GM23338 (cell line): ENCODE measurements at regions not wholly inside any gene's neighbourhood (a gene's known extent, or its start where the extent isn't known, plus 50 kb on each side); places are given as distances from the start of the nearest gene placed in this dataset.

Experiments used
- ATAC-seq: fragments of 200-7000 bp; cut with Tn5 transposase; 3 replicates; pipeline ENCODE4 v1.9.1; 2020
- DNase-seq: peaks from one replicate; pipeline ENCODE4 v3.0.0-alpha.2; 2015; ENCODE audit warnings: low spot score
- H2AFZ ChIP-seq: fragments of 200-600 bp; sonication (generic); 2 replicates; pipeline ENCODE4 v1.8.0; 2016; ENCODE audit warnings: antibody characterized with exemption, mild to moderate bottlenecking, moderate library complexity
- H3F3A ChIP-seq: fragments of 200-600 bp; sonication (generic); replicated peaks from 2 replicates; pipeline ENCODE4 v1.8.0; 2017; ENCODE audit warnings: antibody characterized with exemption, mixed run types, low read depth
- H3K27ac ChIP-seq: fragments of 200-600 bp; sonication (generic); 2 replicates; pipeline ENCODE4 v1.6.1; 2016; ENCODE audit warnings: low read depth
- H3K27me3 ChIP-seq: fragments of 200-600 bp; sonication (generic); 2 replicates; pipeline ENCODE4 v1.8.0; 2016; ENCODE audit warnings: mild to moderate bottlenecking, mixed run types, moderate library complexity; ENCODE audit not compliant: insufficient read depth
- H3K36me3 ChIP-seq: fragments of 200-600 bp; sonication (generic); 2 replicates; pipeline ENCODE4 v1.8.0; 2016; ENCODE audit warnings: mild to moderate bottlenecking; ENCODE audit not compliant: insufficient read depth
- H3K4me1 ChIP-seq: fragments of 200-600 bp; sonication (generic); 2 replicates; pipeline ENCODE4 v1.8.0; 2016; ENCODE audit warnings: mild to moderate bottlenecking, moderate library complexity; ENCODE audit not compliant: insufficient read depth
- H3K4me2 ChIP-seq: fragments of 200-600 bp; sonication (generic); 2 replicates; pipeline ENCODE4 v1.7.1; 2017; ENCODE audit warnings: mixed run types
- H3K4me3 ChIP-seq: fragments of 200-600 bp; sonication (generic); 2 replicates; pipeline ENCODE4 v1.6.1; 2016; ENCODE audit warnings: mixed run types
- H3K79me2 ChIP-seq: fragments of 200-600 bp; sonication (generic); replicated peaks from 2 replicates; pipeline ENCODE4 v1.8.0; 2017; ENCODE audit warnings: mild to moderate bottlenecking; ENCODE audit not compliant: insufficient read depth
- H3K9me2 ChIP-seq: fragments of 200-600 bp; sonication (generic); 2 replicates; pipeline ENCODE4 v1.8.0; 2017; ENCODE audit not compliant: insufficient read depth
- H4K20me1 ChIP-seq: fragments of 200-600 bp; sonication (generic); replicated peaks from 2 replicates; pipeline ENCODE4 v1.8.0; 2017; ENCODE audit warnings: mild to moderate bottlenecking; ENCODE audit not compliant: insufficient read depth
- H3K27ac Mint-ChIP-seq: 2 replicates; pipeline ENCODE4 v1.8.0; 2020; ENCODE audit warnings: inconsistent platforms, mild to moderate bottlenecking, moderate library complexity, mixed read lengths
- H3K27me3 Mint-ChIP-seq: 3 replicates; pipeline ENCODE4 v1.8.0; 2022; ENCODE audit warnings: low read depth, mild to moderate bottlenecking, moderate library complexity, mixed read lengths, inconsistent platforms; ENCODE audit not compliant: insufficient read depth, poor library complexity
- H3K36me3 Mint-ChIP-seq: 3 replicates; pipeline ENCODE4 v1.8.0; 2021; ENCODE audit warnings: low read depth, mild to moderate bottlenecking, inconsistent platforms, moderate library complexity, mixed read lengths
- H3K4me1 Mint-ChIP-seq: 3 replicates; pipeline ENCODE4 v1.8.0; 2020; ENCODE audit warnings: mild to moderate bottlenecking, inconsistent platforms, mixed read lengths
- H3K4me3 Mint-ChIP-seq: 3 replicates; pipeline ENCODE4 v1.8.0; 2021; ENCODE audit warnings: moderate library complexity, mild to moderate bottlenecking, inconsistent platforms, mixed read lengths
- H3K9me3 Mint-ChIP-seq: 3 replicates; pipeline ENCODE4 v1.8.0; 2020; ENCODE audit warnings: moderate library complexity, mild to moderate bottlenecking, inconsistent platforms, mixed read lengths
- CREB1 ChIP-seq: fragments of 250-450 bp; sonication (Bioruptor Pico); IDR thresholded peaks from 2 replicates; pipeline ENCODE4 v1.5.0; 2020; ENCODE audit warnings: low read depth, mild to moderate bottlenecking, moderate library complexity
- EZH2 ChIP-seq: fragments of 200-600 bp; sonication (generic); IDR thresholded peaks from one replicate; pipeline ENCODE4 v1.8.0; 2017; ENCODE audit warnings: antibody characterized with exemption, mild to moderate bottlenecking, low read depth; ENCODE audit not compliant: unreplicated experiment
- EZH2phosphoT487 ChIP-seq: fragments of 200-600 bp; sonication (generic); IDR thresholded peaks from one replicate; pipeline ENCODE4 v1.8.1; 2018; ENCODE audit warnings: antibody characterized with exemption; ENCODE audit not compliant: unreplicated experiment
- JUNB ChIP-seq: IDR thresholded peaks from one replicate; pipeline ENCODE4 v1.6.1; 2016; ENCODE audit warnings: antibody characterized with exemption; ENCODE audit not compliant: unreplicated experiment
- NANOG ChIP-seq: IDR thresholded peaks from 2 replicates; pipeline ENCODE4 v1.6.1; 2016; ENCODE audit warnings: antibody characterized with exemption, borderline replicate concordance
- POLR2AphosphoS5 ChIP-seq: IDR thresholded peaks from 2 replicates; pipeline ENCODE4 v1.6.1; 2016; ENCODE audit warnings: antibody characterized with exemption, low read depth
- STAT1 ChIP-seq: IDR thresholded peaks from one replicate; pipeline ENCODE4 v1.6.1; 2016; ENCODE audit warnings: antibody characterized with exemption; ENCODE audit not compliant: unreplicated experiment
- ZNF114 ChIP-seq: fragments of 250-450 bp; sonication (Bioruptor Pico); IDR thresholded peaks from 2 replicates; pipeline ENCODE4 v1.5.0; 2020; ENCODE audit warnings: mild to moderate bottlenecking, moderate library complexity
- ZNF331 ChIP-seq: fragments of 250-450 bp; sonication (Bioruptor Pico); IDR thresholded peaks from 2 replicates; pipeline ENCODE4 v1.5.0; 2020; ENCODE audit warnings: low read depth, mild to moderate bottlenecking, moderate library complexity
- TF ChIP-seq, protein P1 (sequence below), 2 experiments: fragments of 200-600 bp in 1 of 2; sonication (generic) in 1 of 2; conservative IDR thresholded peaks; 2 replicates each; pipeline versions ENCODE4 v1.5.1 to v1.6.1; 2016 to 2017; ENCODE audit warnings: antibody characterized with exemption in 2 of 2, low read depth in 2 of 2, mild to moderate bottlenecking in 2 of 2, moderate library complexity in 1 of 2
- TF ChIP-seq, protein P2 (sequence below): IDR thresholded peaks from one replicate; pipeline ENCODE4 v1.6.1; 2018; ENCODE audit warnings: antibody characterized with exemption; ENCODE audit not compliant: unreplicated experiment
- TF ChIP-seq, protein P3 (sequence below): IDR thresholded peaks from 2 replicates; pipeline ENCODE4 v1.6.1; 2016; ENCODE audit warnings: antibody characterized with exemption

DNA sequence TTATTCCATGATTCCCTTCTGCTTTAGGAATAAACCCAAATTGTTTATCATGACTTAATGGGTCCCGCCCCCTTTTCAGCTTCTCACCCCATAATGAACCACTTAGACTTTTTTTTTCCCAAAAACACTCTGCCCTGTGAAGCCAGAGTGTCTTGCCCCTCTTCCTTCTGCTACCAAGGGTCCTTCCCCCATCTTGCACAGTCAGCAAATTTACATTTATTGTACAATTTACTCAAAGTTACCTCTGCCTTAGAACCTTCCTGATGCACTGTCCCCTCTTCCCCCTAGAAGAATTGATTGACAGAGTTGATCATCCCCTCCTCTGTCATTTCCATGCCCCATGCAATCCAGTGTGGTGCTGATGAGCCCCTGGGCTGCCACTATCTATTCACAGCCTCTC is 101.5 kb upstream of the PPP2R3A start (continued):
- TF ChIP-seq, protein P1, sequence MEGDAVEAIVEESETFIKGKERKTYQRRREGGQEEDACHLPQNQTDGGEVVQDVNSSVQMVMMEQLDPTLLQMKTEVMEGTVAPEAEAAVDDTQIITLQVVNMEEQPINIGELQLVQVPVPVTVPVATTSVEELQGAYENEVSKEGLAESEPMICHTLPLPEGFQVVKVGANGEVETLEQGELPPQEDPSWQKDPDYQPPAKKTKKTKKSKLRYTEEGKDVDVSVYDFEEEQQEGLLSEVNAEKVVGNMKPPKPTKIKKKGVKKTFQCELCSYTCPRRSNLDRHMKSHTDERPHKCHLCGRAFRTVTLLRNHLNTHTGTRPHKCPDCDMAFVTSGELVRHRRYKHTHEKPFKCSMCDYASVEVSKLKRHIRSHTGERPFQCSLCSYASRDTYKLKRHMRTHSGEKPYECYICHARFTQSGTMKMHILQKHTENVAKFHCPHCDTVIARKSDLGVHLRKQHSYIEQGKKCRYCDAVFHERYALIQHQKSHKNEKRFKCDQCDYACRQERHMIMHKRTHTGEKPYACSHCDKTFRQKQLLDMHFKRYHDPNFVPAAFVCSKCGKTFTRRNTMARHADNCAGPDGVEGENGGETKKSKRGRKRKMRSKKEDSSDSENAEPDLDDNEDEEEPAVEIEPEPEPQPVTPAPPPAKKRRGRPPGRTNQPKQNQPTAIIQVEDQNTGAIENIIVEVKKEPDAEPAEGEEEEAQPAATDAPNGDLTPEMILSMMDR (conservative IDR thresholded peaks at IDR 0.05; ENCODE audit: low read depth in 2 of 2), result no peak
- TF ChIP-seq EZH2, result no peak
- no peak for TF ChIP-seq CREB1 (CRISPR knock-in tag)
- TF ChIP-seq, protein P2, sequence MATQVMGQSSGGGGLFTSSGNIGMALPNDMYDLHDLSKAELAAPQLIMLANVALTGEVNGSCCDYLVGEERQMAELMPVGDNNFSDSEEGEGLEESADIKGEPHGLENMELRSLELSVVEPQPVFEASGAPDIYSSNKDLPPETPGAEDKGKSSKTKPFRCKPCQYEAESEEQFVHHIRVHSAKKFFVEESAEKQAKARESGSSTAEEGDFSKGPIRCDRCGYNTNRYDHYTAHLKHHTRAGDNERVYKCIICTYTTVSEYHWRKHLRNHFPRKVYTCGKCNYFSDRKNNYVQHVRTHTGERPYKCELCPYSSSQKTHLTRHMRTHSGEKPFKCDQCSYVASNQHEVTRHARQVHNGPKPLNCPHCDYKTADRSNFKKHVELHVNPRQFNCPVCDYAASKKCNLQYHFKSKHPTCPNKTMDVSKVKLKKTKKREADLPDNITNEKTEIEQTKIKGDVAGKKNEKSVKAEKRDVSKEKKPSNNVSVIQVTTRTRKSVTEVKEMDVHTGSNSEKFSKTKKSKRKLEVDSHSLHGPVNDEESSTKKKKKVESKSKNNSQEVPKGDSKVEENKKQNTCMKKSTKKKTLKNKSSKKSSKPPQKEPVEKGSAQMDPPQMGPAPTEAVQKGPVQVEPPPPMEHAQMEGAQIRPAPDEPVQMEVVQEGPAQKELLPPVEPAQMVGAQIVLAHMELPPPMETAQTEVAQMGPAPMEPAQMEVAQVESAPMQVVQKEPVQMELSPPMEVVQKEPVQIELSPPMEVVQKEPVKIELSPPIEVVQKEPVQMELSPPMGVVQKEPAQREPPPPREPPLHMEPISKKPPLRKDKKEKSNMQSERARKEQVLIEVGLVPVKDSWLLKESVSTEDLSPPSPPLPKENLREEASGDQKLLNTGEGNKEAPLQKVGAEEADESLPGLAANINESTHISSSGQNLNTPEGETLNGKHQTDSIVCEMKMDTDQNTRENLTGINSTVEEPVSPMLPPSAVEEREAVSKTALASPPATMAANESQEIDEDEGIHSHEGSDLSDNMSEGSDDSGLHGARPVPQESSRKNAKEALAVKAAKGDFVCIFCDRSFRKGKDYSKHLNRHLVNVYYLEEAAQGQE, result no peak

DNA sequence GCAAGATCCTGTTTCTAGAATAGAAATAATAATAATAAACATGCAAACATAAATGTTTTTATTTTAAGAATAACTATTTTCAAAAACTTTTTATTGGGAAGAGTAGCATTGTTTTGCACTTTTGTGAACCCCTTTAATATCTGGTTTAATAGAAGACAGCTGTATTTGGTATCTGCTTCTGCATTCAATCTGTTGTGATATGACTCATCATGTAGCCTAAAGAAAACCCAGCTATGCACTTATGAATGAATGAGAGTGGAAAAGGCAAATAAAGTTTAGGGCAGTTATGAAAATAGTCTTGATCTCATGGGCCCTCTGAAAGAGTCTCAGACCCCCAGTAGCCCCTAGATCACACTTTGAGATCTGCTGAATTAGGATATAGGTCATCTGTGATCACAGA is 100.4 kb upstream of the PPP2R3A start:
- H3K36me3 ChIP-seq, result no peaks in the 10 kb centered on the region
- H3K36me3 Mint-ChIP-seq, result no peaks in the 10 kb centered on the region
- H3K4me3 Mint-ChIP-seq, result no peak overlapping the region
- no peak for TF ChIP-seq STAT1
- TF ChIP-seq EZH2phosphoT487, result no peak
- TF ChIP-seq, protein P3, sequence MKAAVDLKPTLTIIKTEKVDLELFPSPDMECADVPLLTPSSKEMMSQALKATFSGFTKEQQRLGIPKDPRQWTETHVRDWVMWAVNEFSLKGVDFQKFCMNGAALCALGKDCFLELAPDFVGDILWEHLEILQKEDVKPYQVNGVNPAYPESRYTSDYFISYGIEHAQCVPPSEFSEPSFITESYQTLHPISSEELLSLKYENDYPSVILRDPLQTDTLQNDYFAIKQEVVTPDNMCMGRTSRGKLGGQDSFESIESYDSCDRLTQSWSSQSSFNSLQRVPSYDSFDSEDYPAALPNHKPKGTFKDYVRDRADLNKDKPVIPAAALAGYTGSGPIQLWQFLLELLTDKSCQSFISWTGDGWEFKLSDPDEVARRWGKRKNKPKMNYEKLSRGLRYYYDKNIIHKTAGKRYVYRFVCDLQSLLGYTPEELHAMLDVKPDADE, result no peak
- TF ChIP-seq NANOG, result no peak
- TF ChIP-seq, protein P2, result no peak
- TF ChIP-seq POLR2AphosphoS5, result no peak
- TF ChIP-seq, protein P1 (conservative IDR thresholded peaks at IDR 0.05; ENCODE audit: low read depth in 2 of 2), result no peak
- TF ChIP-seq CREB1 (CRISPR knock-in tag), result no peak
- TF ChIP-seq ZNF114 (CRISPR knock-in tag), result no peak
- TF ChIP-seq ZNF331 (CRISPR knock-in tag), result no peak
- TF ChIP-seq JUNB, result no peak
- H3K4me1 Mint-ChIP-seq, result no peaks in the 10 kb centered on the region
- H3K79me2 ChIP-seq, result no peaks in the 10 kb centered on the region
- ATAC-seq (no peak), DNase-seq (no peak)
- H3K9me2 ChIP-seq, result peaks cover 17% of the 10 kb centered on the region; the same call in 1 of the 2 replicates
- no peaks in the 10 kb centered on the region for H4K20me1 ChIP-seq
- H3K27ac ChIP-seq, result no peak overlapping the region
- no peaks in the 10 kb centered on the region for H3K4me1 ChIP-seq
- no peak overlapping the region for H3K27ac Mint-ChIP-seq
- no peaks in the 10 kb centered on the region for H3K27me3 Mint-ChIP-seq
- H3K4me3 ChIP-seq, result no peak overlapping the region
- no peaks in the 10 kb centered on the region for H3K9me3 Mint-ChIP-seq
- H3K27me3 ChIP-seq, result no peaks in the 10 kb centered on the region
- no peak overlapping the region for H3K4me2 ChIP-seq
- H3F3A ChIP-seq, result no peaks in the 10 kb centered on the region
- H2AFZ ChIP-seq, result no peak overlapping the region
